ENCODE measurements at regions not wholly inside any gene's neighbourhood (a gene's known extent, or its start where the extent isn't known, plus 50 kb on each side); places are given as distances from the start of the nearest gene placed in this dataset.
"Not testable (repeated sequence)": the region's sequence is repeated elsewhere in the genome, so short reads cannot be mapped to it uniquely, and the experiment has no call there.

DNA sequence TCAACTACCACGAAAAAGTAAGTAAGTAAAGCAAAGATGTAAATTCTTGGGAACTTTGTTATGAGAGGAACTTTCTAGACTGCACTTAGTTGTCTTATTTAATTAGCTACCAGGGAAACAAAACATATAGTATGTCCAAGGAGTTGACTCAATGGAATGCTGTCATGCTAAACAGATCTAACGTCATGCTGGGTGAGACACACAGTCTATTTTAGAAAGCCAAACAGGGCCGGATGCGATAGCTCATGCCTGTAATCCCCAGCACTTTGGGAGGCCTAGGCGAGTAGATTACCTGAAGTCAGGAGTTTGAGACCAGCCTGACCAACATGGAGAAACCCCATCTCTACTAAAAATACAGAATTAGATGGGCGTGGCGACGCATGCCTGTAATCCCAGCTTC is 146.4 kb downstream of the NPIPA8 start:
- not testable (repeated sequence) for TF ChIP-seq EZH2 (IDR thresholded peaks at IDR 0.05; ENCODE audit: insufficient read depth, poor library complexity, severe bottlenecking); EZH2phosphoT487 (IDR thresholded peaks at IDR 0.05; ENCODE audit: insufficient read depth, low read depth)
